ENCODE measurements at regions not wholly inside any gene's neighbourhood (a gene's known extent, or its start where the extent isn't known, plus 50 kb on each side); places are given as distances from the start of the nearest gene placed in this dataset.
A peak's percentile ranks its signal among the peaks of the same experiment; 100 is the strongest.

GRCh38 chr11:98793276-98793675, 227.5 kb upstream of the CNTN5 start:
- no peak for DNase-seq

- no peak for DNase-seq
These were observed 222.4 kb upstream of the CNTN5 start for GRCh38 chr11:98798333-98798732.

GRCh38 chr11:98800696-98801095, 220.1 kb upstream of the CNTN5 start:
- DNase-seq = no peak

GRCh38 chr11:98828986-98829708, 191.6 kb upstream of the CNTN5 start:
- DNase-seq = no peak

- DNase-seq = no peak
These were observed 190.8 kb upstream of the CNTN5 start for GRCh38 chr11:98829971-98830370.

GRCh38 chr11:98834776-98835175, 186.0 kb upstream of the CNTN5 start:
- no peak for DNase-seq

- no peak for DNase-seq
These were observed 185.4 kb upstream of the CNTN5 start for GRCh38 chr11:98835335-98835734.

GRCh38 chr11:98836156-98836555, 184.6 kb upstream of the CNTN5 start:
- DNase-seq = no peak

GRCh38 chr11:98842187-98842586, 178.6 kb upstream of the CNTN5 start:
- no peak for DNase-seq

- no peak for DNase-seq
These were observed 158.6 kb upstream of the CNTN5 start for GRCh38 chr11:98862169-98862568.

GRCh38 chr11:98871690-98872089, 149.1 kb upstream of the CNTN5 start:
- no peak for DNase-seq

- no peak for DNase-seq
These were observed 146.7 kb upstream of the CNTN5 start for GRCh38 chr11:98874050-98874449.

GRCh38 chr11:98895936-98896335, 124.8 kb upstream of the CNTN5 start:
- DNase-seq = peak; percentile 5

- no peak for DNase-seq
These were observed 79.8 kb upstream of the CNTN5 start for GRCh38 chr11:98940913-98941312.

- no peak for DNase-seq
These were observed 76.3 kb upstream of the CNTN5 start for GRCh38 chr11:98944461-98944860.

GRCh38 chr11:98952107-98952506, 68.6 kb upstream of the CNTN5 start:
- DNase-seq = no peak

GRCh38 chr11:98955551-98955950, 65.2 kb upstream of the CNTN5 start:
- no peak for DNase-seq

- DNase-seq = no peak
These were observed 56.6 kb upstream of the CNTN5 start for GRCh38 chr11:98964146-98964545.

- no peak for DNase-seq
These were observed 55.4 kb upstream of the CNTN5 start for GRCh38 chr11:98965358-98965757.

- DNase-seq = no peak
These were observed 55.0 kb upstream of the CNTN5 start for GRCh38 chr11:98965775-98966174.

GRCh38 chr11:98967005-98967404, 53.7 kb upstream of the CNTN5 start:
- no peak for DNase-seq
